ENCODE measurements at regions not wholly inside any gene's neighbourhood (a gene's known extent, or its start where the extent isn't known, plus 50 kb on each side); places are given as distances from the start of the nearest gene placed in this dataset.

DNA sequence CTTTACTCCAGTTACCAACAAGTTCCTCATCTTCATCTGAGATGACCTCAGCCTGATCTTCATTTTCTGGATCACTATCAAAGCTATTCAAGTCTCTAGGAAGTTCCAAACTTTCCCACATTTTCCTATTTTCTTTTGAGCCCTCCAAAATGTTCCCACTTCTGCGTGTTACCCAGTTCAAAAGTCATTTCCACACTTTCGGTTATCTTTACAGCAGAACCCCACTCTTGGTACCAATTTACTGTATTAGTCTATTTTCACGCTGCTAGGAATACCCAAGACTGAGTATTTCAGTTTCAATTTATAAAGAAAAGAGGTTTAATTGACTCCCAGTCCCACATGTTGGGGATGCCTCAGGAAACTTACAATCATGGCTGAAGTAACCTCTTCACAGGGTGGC, 274.3 kb downstream of the FGF9 start:
- Histone ChIP-seq H3K79me2 (ENCODE audit: control insufficient read depth, insufficient read depth, low read length) (no peaks in the 10 kb centered on the region), H3K36me3 (ENCODE audit: control insufficient read depth in 2 of 2, extremely low read depth in 1 of 2, insufficient read depth in 2 of 2, low read length in 2 of 2) (no peaks in the 10 kb centered on the region), H3K4me2 (ENCODE audit: control insufficient read depth, extremely low read depth, insufficient read depth, low read depth, low read length) (no peak overlapping the region), H2AFZ (ENCODE audit: control insufficient read depth, low read length) (no peak overlapping the region), H4K20me1 (ENCODE audit: control insufficient read depth, extremely low read depth, insufficient read depth, low read length) (no peaks in the 10 kb centered on the region), H3K9ac (ENCODE audit: control insufficient read depth, extremely low read depth, insufficient read depth, low read length) (no peak overlapping the region), H3K4me1 (ENCODE audit: control insufficient read depth, extremely low read depth, insufficient read depth, low read length) (no peaks in the 10 kb centered on the region), H3K27me3 (ENCODE audit: control insufficient read depth, extremely low read depth, insufficient read depth, low read length) (no peaks in the 10 kb centered on the region), H3K9me1 (ENCODE audit: control insufficient read depth, extremely low read depth, insufficient read depth, low read length) (no peaks in the 10 kb centered on the region), H3K4me3 (ENCODE audit: control insufficient read depth in 2 of 3, extremely low read depth in 1 of 3, insufficient read depth in 2 of 3, low read depth in 1 of 3, low read length in 3 of 3) (no peak overlapping the region), H3K27ac (ENCODE audit: control insufficient read depth, insufficient read depth, low read length) (no peak overlapping the region), H3K9me3 (ENCODE audit: control insufficient read depth, low read depth, low read length) (peaks cover 2% of the 10 kb centered on the region)
- dilution Hi-C loops (cut with MboI; ENCODE audit: extremely low pct_ligation_motif_present, low sequenced_read_pairs) = no loop called here
- FAIRE-seq (no peak), DNase-seq (ENCODE audit: low read depth, low spot score) (no peak)
- no peak for TF ChIP-seq EZH2 (IDR thresholded peaks at IDR 0.05; ENCODE audit: low read length)
- TF ChIP-seq, protein P1, sequence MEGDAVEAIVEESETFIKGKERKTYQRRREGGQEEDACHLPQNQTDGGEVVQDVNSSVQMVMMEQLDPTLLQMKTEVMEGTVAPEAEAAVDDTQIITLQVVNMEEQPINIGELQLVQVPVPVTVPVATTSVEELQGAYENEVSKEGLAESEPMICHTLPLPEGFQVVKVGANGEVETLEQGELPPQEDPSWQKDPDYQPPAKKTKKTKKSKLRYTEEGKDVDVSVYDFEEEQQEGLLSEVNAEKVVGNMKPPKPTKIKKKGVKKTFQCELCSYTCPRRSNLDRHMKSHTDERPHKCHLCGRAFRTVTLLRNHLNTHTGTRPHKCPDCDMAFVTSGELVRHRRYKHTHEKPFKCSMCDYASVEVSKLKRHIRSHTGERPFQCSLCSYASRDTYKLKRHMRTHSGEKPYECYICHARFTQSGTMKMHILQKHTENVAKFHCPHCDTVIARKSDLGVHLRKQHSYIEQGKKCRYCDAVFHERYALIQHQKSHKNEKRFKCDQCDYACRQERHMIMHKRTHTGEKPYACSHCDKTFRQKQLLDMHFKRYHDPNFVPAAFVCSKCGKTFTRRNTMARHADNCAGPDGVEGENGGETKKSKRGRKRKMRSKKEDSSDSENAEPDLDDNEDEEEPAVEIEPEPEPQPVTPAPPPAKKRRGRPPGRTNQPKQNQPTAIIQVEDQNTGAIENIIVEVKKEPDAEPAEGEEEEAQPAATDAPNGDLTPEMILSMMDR (optimal IDR thresholded peaks at IDR 0.05 in 1 of 3, IDR thresholded peaks at IDR 0.05 in 1 of 3, conservative IDR thresholded peaks at IDR 0.05 in 1 of 3; ENCODE audit: extremely low read depth in 1 of 3, insufficient read depth in 2 of 3, low read length in 3 of 3) = no peak

DNA sequence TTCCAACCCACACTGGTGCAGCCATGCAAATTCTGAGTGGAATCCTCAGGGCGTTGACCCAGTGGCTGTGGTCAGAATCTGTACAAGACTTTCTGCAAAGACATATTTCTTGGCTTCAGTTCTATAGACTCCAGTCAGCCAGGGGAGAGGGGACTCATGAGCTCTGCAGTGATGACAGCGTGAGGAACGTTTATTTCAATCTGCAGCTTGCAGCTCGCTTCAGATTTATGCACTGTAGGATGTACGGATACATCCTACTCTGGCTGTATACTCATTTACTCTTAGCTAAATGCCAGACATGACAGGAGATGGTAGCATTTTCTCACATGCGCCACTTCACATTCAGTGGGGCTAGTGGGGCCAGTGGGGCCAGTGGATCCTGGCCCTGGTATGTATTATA, 276.1 kb downstream of the FGF9 start:
- no peak overlapping the region for H3K27ac ChIP-seq (ENCODE audit: control insufficient read depth, insufficient read depth, low read length)
- dilution Hi-C loops (cut with MboI; ENCODE audit: extremely low pct_ligation_motif_present, low sequenced_read_pairs) = no loop called here
- no peaks in the 10 kb centered on the region for H3K79me2 ChIP-seq (ENCODE audit: control insufficient read depth, insufficient read depth, low read length)
- H3K27me3 ChIP-seq (ENCODE audit: control insufficient read depth, extremely low read depth, insufficient read depth, low read length) = no peaks in the 10 kb centered on the region
- H3K4me1 ChIP-seq (ENCODE audit: control insufficient read depth, extremely low read depth, insufficient read depth, low read length) = no peaks in the 10 kb centered on the region
- no peak for TF ChIP-seq EZH2 (IDR thresholded peaks at IDR 0.05; ENCODE audit: low read length)
- TF ChIP-seq, protein P1 (optimal IDR thresholded peaks at IDR 0.05 in 1 of 3, IDR thresholded peaks at IDR 0.05 in 1 of 3, conservative IDR thresholded peaks at IDR 0.05 in 1 of 3; ENCODE audit: extremely low read depth in 1 of 3, insufficient read depth in 2 of 3, low read length in 3 of 3) = no peak
- no peak for FAIRE-seq
- H3K9me3 ChIP-seq (ENCODE audit: control insufficient read depth, low read depth, low read length) = peaks cover 2% of the 10 kb centered on the region
- no peak overlapping the region for H3K4me3 ChIP-seq (ENCODE audit: control insufficient read depth in 2 of 3, extremely low read depth in 1 of 3, insufficient read depth in 2 of 3, low read depth in 1 of 3, low read length in 3 of 3)
- no peak overlapping the region for H3K9ac ChIP-seq (ENCODE audit: control insufficient read depth, extremely low read depth, insufficient read depth, low read length)
- H3K4me2 ChIP-seq (ENCODE audit: control insufficient read depth, extremely low read depth, insufficient read depth, low read depth, low read length) = no peak overlapping the region
- no peaks in the 10 kb centered on the region for H4K20me1 ChIP-seq (ENCODE audit: control insufficient read depth, extremely low read depth, insufficient read depth, low read length)
- H2AFZ ChIP-seq (ENCODE audit: control insufficient read depth, low read length) = no peak overlapping the region
- no peaks in the 10 kb centered on the region for H3K9me1 ChIP-seq (ENCODE audit: control insufficient read depth, extremely low read depth, insufficient read depth, low read length)
- DNase-seq (ENCODE audit: low read depth, low spot score) = no peak
- H3K36me3 ChIP-seq (ENCODE audit: control insufficient read depth in 2 of 2, extremely low read depth in 1 of 2, insufficient read depth in 2 of 2, low read length in 2 of 2) = no peaks in the 10 kb centered on the region

All from keratinocyte (primary cell).